ENCODE measurements at regions not wholly inside any gene's neighbourhood (a gene's known extent, or its start where the extent isn't known, plus 50 kb on each side); places are given as distances from the start of the nearest gene placed in this dataset.

GRCh38 chr6:137579612-137580011 is 85.4 kb upstream of the OLIG3 start:
- ChIA-PET CTCF (ENCODE audit: partially characterized antibody) (interaction anchor here (2.5 to 3.0 kb wide), 2 partner anchors 9 to 10 kb away, joined by 16 to 17 read pairs; no protein-coding TSS in a partner anchor), POLR2A (ENCODE audit: partially characterized antibody) (no interaction called here)
- no peak overlapping the region for H4K91ac ChIP-seq (replicated peaks; ENCODE audit: insufficient read length, low read length)
- no peak overlapping the region for H3K14ac ChIP-seq (ENCODE audit: insufficient read length)
- no peak overlapping the region for H2AFZ ChIP-seq (ENCODE audit: low read length)
- 91% methylated on average over 2 of the region's 2 CpGs; no CpG with 5 or more reads in 1 of the 2 experiments for WGBS, 2 experiments (ENCODE audit: extremely low coverage in 1 of 2, insufficient coverage in 1 of 2, insufficient read length in 1 of 2, insufficient replicate concordance in 2 of 2, low coverage in 1 of 2, low lambda C conversion rate in 2 of 2, missing lambda C conversion rate in 1 of 2)
- no peak for DNase-seq (ENCODE audit: low read depth in 1 of 2, low spot score in 2 of 2)
- no peak overlapping the region for H3K56ac ChIP-seq (replicated peaks; ENCODE audit: insufficient read length, low read depth, low read length)
- H4K5ac ChIP-seq (ENCODE audit: insufficient read length, low read depth, low read length) = no peak overlapping the region
- H2BK20ac ChIP-seq (ENCODE audit: low read length) = no peak overlapping the region
- peaks cover 2% of the 10 kb centered on the region; the same call in 1 of the 2 replicates for H3K79me1 ChIP-seq (ENCODE audit: low read depth, low read length)
- H4K8ac ChIP-seq (ENCODE audit: extremely low read depth, insufficient read depth, low read length) = no peak overlapping the region
- H4K20me1 ChIP-seq (replicated peaks in 1 of 2; ENCODE audit: control insufficient read depth in 1 of 2, insufficient read depth in 2 of 2, low read length in 2 of 2) = no peaks in the 10 kb centered on the region
- H3K36me3 ChIP-seq (ENCODE audit: control insufficient read depth in 2 of 4, insufficient read depth in 4 of 4, low read length in 3 of 4) = no peaks in the 10 kb centered on the region
- no peak for FAIRE-seq
- H3K27ac ChIP-seq (ENCODE audit: low read depth, low read length) = no peak overlapping the region
- no peaks in the 10 kb centered on the region for H3K9me3 ChIP-seq (ENCODE audit: insufficient read depth in 2 of 2, low read depth in 1 of 2, low read length in 1 of 2)
- no peaks in the 10 kb centered on the region for H3K79me2 ChIP-seq (ENCODE audit: control insufficient read depth in 1 of 2, insufficient read depth in 2 of 2, low read length in 2 of 2)
- H3K23ac ChIP-seq (ENCODE audit: insufficient read length) = no peak overlapping the region
- no peak overlapping the region for H3K18ac ChIP-seq (ENCODE audit: extremely low read depth, low read length)
- no peak overlapping the region for H3K4ac ChIP-seq (replicated peaks; ENCODE audit: insufficient read length, low read depth, low read length)
- H3K4me3 ChIP-seq (ENCODE audit: extremely low read depth in 1 of 4, insufficient read depth in 2 of 4, low read depth in 3 of 4, low read length in 4 of 4) = no peak overlapping the region
- TF ChIP-seq ATF3 (IDR thresholded peaks at IDR 0.05; ENCODE audit: insufficient read depth, low read depth, low read length) = no peak
- TF ChIP-seq CBX8 (IDR thresholded peaks at IDR 0.05; ENCODE audit: borderline replicate concordance, low read depth, low read length) = no peak
- no peak for TF ChIP-seq NRF1 (IDR thresholded peaks at IDR 0.05; ENCODE audit: low read depth, low read length)
- TF ChIP-seq YY1 (IDR thresholded peaks at IDR 0.05; ENCODE audit: low read depth, low read length) = no peak
- TF ChIP-seq KDM4A (IDR thresholded peaks at IDR 0.05; ENCODE audit: low read depth, low read length, severe bottlenecking) = no peak
- no peak for TF ChIP-seq RBBP5 (IDR thresholded peaks at IDR 0.05; ENCODE audit: borderline replicate concordance, low read depth, low read length)
- no peak for TF ChIP-seq ASH2L (IDR thresholded peaks at IDR 0.05; ENCODE audit: low read length)
- TF ChIP-seq MAX (IDR thresholded peaks at IDR 0.05) = no peak
- TF ChIP-seq SP2 (IDR thresholded peaks at IDR 0.05; ENCODE audit: low read length) = no peak
- no peak for TF ChIP-seq KDM1A (IDR thresholded peaks at IDR 0.05; ENCODE audit: borderline replicate concordance, low read length)
- TF ChIP-seq NANOG (IDR thresholded peaks at IDR 0.05; ENCODE audit: insufficient read depth, low read depth, low read length, poor library complexity, severe bottlenecking) = no peak
- no peak for TF ChIP-seq EGR1 (IDR thresholded peaks at IDR 0.05; ENCODE audit: borderline replicate concordance, low read depth, low read length)
- TF ChIP-seq SP4 (IDR thresholded peaks at IDR 0.05; ENCODE audit: low read length) = no peak
- no peak for TF ChIP-seq FOSL1 (IDR thresholded peaks at IDR 0.05; ENCODE audit: insufficient read depth, low read depth, low read length)
- TF ChIP-seq TEAD4 (IDR thresholded peaks at IDR 0.05; ENCODE audit: low read depth, low read length) = no peak
- no peak overlapping the region for H2BK12ac ChIP-seq (ENCODE audit: low read depth, low read length)
- no peak overlapping the region for H2BK120ac ChIP-seq (replicated peaks; ENCODE audit: low read depth, low read length)
- no peaks in the 10 kb centered on the region for H3K23me2 ChIP-seq (ENCODE audit: low read depth, low read length)
- no peak overlapping the region; a peak in 1 of 7 replicates for H3K9ac ChIP-seq (replicated peaks in 1 of 4; ENCODE audit: extremely low read depth in 1 of 4, low read depth in 3 of 4, low read length in 3 of 4)
- H2AK5ac ChIP-seq (ENCODE audit: low read depth, low read length) = no peak overlapping the region
- no peaks in the 10 kb centered on the region for H3K27me3 ChIP-seq (replicated peaks in 1 of 4; ENCODE audit: control insufficient read depth in 3 of 4, extremely low read depth in 1 of 4, insufficient read depth in 3 of 4, low read length in 3 of 4)
- no peak overlapping the region for H2BK5ac ChIP-seq (ENCODE audit: low read depth, low read length)
- H3K4me1 ChIP-seq (replicated peaks in 1 of 4; ENCODE audit: control insufficient read depth in 3 of 4, insufficient read depth in 4 of 4, low read length in 3 of 4) = peaks cover 0 to 3% (median 0%) of the 10 kb centered on the region in 4 experiments; a peak in 3 of 7 replicates
- H2BK15ac ChIP-seq (ENCODE audit: low read length) = no peak overlapping the region
- H3K4me2 ChIP-seq (ENCODE audit: insufficient read depth in 1 of 2, low read depth in 2 of 2, low read length in 2 of 2) = no peak overlapping the region

Measured in H1 (cell line).